Muscle of leg (tissue), 3 donors: ENCODE measurements at regions not wholly inside any gene's neighbourhood (a gene's known extent, or its start where the extent isn't known, plus 50 kb on each side); places are given as distances from the start of the nearest gene placed in this dataset.
A peak's percentile ranks its signal among the peaks of the same experiment; 100 is the strongest.

ENCODE experiments used
- DNase-seq: peaks from one replicate; pipeline ENCODE4 v3.0.0; 2013
- H3K27ac ChIP-seq: one replicate; pipeline ENCODE4 v1.5.1; 2013; ENCODE audit warnings: mild to moderate bottlenecking, low read length, control low read depth
- H3K27me3 ChIP-seq: one replicate; pipeline ENCODE4 v1.6.1; 2013; ENCODE audit warnings: low read length; ENCODE audit not compliant: control insufficient read depth, insufficient read depth
- H3K36me3 ChIP-seq: one replicate; pipeline ENCODE4 v1.6.1; 2013; ENCODE audit warnings: low read length; ENCODE audit not compliant: control insufficient read depth, insufficient read depth
- H3K4me1 ChIP-seq: one replicate; pipeline ENCODE4 v1.6.1; 2013; ENCODE audit warnings: low read length; ENCODE audit not compliant: control insufficient read depth, insufficient read depth
- H3K4me3 ChIP-seq: one replicate; pipeline ENCODE4 v1.5.1; 2013; ENCODE audit warnings: low read length, control low read depth
- H3K9me3 ChIP-seq: replicated peaks from 2 replicates; pipeline ENCODE4 v1.6.1; 2013; ENCODE audit warnings: low read depth, low read length; ENCODE audit not compliant: control insufficient read depth
- WGBS: methylation state at CpG from one replicate; pipeline ENCODE4 v1.1.5; 2013; ENCODE audit warnings: missing lambda C conversion rate; ENCODE audit not compliant: insufficient coverage; 5-methylcytosine and 5-hydroxymethylcytosine counted together

GRCh38 chr2:239780236-239780994 lies 244.7 kb downstream of the NDUFA10 start:
- Histone ChIP-seq H3K36me3 (no peaks in the 10 kb centered on the region), H3K4me1 (peaks cover 18% of the 10 kb centered on the region), H3K27me3 (peaks cover 13% of the 10 kb centered on the region), H3K9me3 (no peaks in the 10 kb centered on the region), H3K4me3 (no peak overlapping the region), H3K27ac (no peak overlapping the region)
- DNase-seq, result no peak
- WGBS, result 87% methylated on average over 18 of the region's 19 CpGs

GRCh38 chr2:239779584-239779983 lies 245.6 kb downstream of the NDUFA10 start:
- no peak for DNase-seq
- H3K4me1 ChIP-seq, result peaks cover 21% of the 10 kb centered on the region
- H3K27me3 ChIP-seq, result peaks cover 21% of the 10 kb centered on the region
- H3K27ac ChIP-seq, result no peak overlapping the region
- WGBS, result 91% methylated on average over 9 of the region's 10 CpGs
- no peaks in the 10 kb centered on the region for H3K9me3 ChIP-seq
- no peaks in the 10 kb centered on the region for H3K36me3 ChIP-seq
- H3K4me3 ChIP-seq, result no peak overlapping the region

DNA sequence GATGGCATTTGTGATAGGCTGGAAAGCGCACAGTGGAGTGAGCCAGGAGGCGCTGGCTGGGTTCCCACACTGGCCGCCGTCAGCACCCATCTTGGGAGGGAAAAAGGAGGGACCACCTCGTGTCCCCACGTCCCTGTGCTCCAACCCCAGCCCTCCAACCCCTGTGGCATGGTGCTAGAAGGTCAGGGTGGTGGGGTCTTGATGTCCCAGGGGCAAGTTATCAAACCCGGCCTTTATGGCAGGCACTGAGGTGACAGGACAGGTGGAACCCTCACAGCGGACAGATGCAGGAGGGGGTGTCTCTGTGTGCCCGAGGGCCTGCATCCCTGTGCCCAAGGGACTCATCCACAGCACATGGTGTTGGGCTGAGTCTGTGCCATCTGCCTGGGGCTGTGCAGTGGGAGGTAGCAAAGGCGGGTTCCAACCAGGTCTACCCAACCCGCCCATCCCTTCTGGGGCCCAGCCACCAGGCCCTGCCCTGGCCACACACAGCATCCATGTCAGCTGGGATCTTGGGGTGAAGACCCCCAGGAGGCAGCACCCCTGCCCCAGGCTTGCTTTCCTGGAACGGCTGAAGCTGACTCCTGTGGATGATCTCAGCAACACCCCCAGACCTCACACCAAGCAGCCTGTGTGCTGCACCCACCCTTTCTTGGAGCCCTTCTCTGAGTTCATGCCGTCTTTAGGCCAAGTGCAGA lies 246.1 kb downstream of the NDUFA10 start:
- Histone ChIP-seq H3K4me3 (no peak overlapping the region), H3K4me1 (peaks cover 21% of the 10 kb centered on the region), H3K27me3 (peaks cover 26% of the 10 kb centered on the region), H3K36me3 (no peaks in the 10 kb centered on the region), H3K9me3 (no peaks in the 10 kb centered on the region), H3K27ac (no peak overlapping the region)
- WGBS, result 73% methylated on average over 10 of the region's 13 CpGs
- DNase-seq, result no peak

- no peak overlapping the region for H3K4me3 ChIP-seq
- peaks cover 21% of the 10 kb centered on the region for H3K4me1 ChIP-seq
- H3K9me3 ChIP-seq, result no peaks in the 10 kb centered on the region
- H3K27me3 ChIP-seq, result peaks cover 34% of the 10 kb centered on the region
- H3K27ac ChIP-seq, result no peak overlapping the region
- no peaks in the 10 kb centered on the region for H3K36me3 ChIP-seq
- DNase-seq, result no peak
- 75% methylated on average over 26 of the region's 26 CpGs for WGBS
Observed at GRCh38 chr2:239778042-239778851, 246.9 kb downstream of the NDUFA10 start.

DNA sequence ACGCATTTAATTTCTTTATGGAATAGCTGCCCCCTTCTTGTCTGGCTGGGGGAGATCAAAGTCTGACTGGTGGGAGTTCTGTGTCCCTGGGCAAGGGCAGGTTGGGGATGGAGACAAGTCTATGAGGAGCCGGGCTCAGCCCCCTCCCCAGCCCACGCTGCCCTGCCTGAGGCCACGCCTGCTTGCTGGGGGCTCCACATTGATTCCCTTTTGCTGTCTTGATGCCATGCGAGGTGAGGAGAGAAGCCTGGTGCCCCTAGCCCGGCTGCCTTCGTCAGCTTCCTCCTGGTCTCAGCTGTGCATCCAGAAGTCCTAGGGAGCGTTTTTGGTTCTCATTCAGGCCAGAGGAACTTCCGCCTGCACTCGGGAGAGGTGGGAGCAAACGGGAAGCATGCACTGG lies 247.9 kb downstream of the NDUFA10 start:
- H3K27me3 ChIP-seq, result peaks cover 40% of the 10 kb centered on the region

GRCh38 chr2:239776436-239777005 lies 248.6 kb downstream of the NDUFA10 start:
- H3K36me3 ChIP-seq, result no peaks in the 10 kb centered on the region
- peaks cover 21% of the 10 kb centered on the region for H3K4me1 ChIP-seq
- peak overlapping the region; percentile 14 for H3K27ac ChIP-seq
- 52% methylated on average over 14 of the region's 19 CpGs for WGBS
- H3K9me3 ChIP-seq, result peaks cover 7% of the 10 kb centered on the region
- peaks cover 40% of the 10 kb centered on the region for H3K27me3 ChIP-seq
- peak; percentile 63 for DNase-seq
- no peak overlapping the region for H3K4me3 ChIP-seq

More for the DNA sequence above, 247.9 kb downstream of the NDUFA10 start:
- Histone ChIP-seq H3K4me3 (no peak overlapping the region), H3K36me3 (no peaks in the 10 kb centered on the region), H3K27ac (no peak overlapping the region), H3K4me1 (peaks cover 21% of the 10 kb centered on the region), H3K9me3 (peaks cover 2% of the 10 kb centered on the region)
- WGBS, result 83% methylated on average over 10 of the region's 11 CpGs
- DNase-seq, result no peak

DNA sequence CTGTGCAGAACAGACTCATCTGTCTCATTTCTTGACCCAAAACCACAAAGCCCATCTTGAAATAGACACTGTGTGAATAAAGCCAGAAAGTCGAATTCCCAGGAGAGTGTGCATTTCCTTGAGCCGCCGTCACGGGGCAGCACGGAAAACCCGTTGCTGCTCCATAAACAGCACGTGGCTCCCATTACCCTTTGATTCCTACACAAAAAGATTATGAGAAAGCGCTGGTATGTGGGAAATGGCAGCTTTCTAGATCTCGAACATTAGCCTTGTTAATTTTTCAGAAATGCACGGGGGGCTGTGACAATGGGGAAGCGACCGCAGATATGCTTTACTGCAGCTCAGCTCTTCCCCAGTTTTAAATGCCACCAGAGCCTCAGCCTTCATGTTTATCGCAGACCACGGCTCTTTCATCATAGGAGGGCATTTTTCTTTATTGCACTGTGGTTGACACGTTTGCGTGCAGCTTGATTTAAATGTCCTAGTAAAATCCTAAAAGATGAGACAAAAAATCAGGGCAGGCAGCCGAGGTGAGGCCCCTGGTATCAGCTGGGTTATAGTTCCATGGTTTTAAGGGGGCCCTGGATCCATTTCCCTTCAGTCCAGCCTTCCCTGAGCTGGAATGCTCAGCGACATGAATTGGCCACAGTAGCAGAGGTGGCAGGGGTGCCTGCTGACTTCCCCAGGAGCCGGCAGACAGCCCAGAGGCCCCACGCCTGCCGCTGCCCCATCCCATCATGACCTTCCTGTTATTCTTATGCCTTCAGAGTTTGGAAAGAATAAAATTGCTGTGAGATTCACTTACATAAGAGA lies 249.3 kb downstream of the NDUFA10 start:
- Histone ChIP-seq H3K9me3 (peaks cover 11% of the 10 kb centered on the region), H3K4me3 (no peak overlapping the region), H3K27ac (no peak overlapping the region), H3K36me3 (no peaks in the 10 kb centered on the region), H3K4me1 (peaks cover 21% of the 10 kb centered on the region), H3K27me3 (peaks cover 40% of the 10 kb centered on the region)
- DNase-seq, result peak; percentile 49
- WGBS, result 46% methylated on average over 6 of the region's 21 CpGs

GRCh38 chr2:239774933-239775622 lies 250.1 kb downstream of the NDUFA10 start:
- 64% methylated on average over 13 of the region's 17 CpGs for WGBS
- peaks cover 22% of the 10 kb centered on the region for H3K4me1 ChIP-seq
- no peak overlapping the region for H3K27ac ChIP-seq
- H3K36me3 ChIP-seq, result no peaks in the 10 kb centered on the region
- no peak for DNase-seq
- H3K4me3 ChIP-seq, result no peak overlapping the region
- peaks cover 11% of the 10 kb centered on the region for H3K9me3 ChIP-seq
- H3K27me3 ChIP-seq, result peaks cover 40% of the 10 kb centered on the region

DNA sequence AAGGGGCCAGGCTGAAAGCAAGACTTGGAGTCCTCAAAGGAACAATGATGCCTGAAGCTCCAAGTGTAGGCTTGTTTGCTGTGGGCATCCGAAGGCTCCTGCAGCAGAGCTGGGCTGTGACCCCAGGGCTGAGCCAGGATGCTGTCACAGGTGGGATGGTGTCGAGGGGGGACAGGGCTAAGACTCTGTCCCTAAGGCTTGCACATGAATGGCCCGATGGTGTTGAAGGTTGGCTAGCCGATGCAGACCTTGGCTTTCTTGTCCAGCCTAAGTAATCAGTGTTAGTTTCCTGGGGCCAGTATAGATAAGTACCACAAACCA lies 251.0 kb downstream of the NDUFA10 start:
- peaks cover 11% of the 10 kb centered on the region for H3K9me3 ChIP-seq
- H3K27ac ChIP-seq, result no peak overlapping the region
- no peak for DNase-seq
- H3K4me1 ChIP-seq, result peaks cover 24% of the 10 kb centered on the region
- 92% methylated on average over 4 of the region's 4 CpGs for whole genome bisulfite sequencing
- H3K36me3 ChIP-seq, result no peaks in the 10 kb centered on the region
- H3K27me3 ChIP-seq, result peaks cover 40% of the 10 kb centered on the region
- no peak overlapping the region for H3K4me3 ChIP-seq
